Cerebellar nuclear complex (tissue), 1 donor: ENCODE measurements at regions not wholly inside any gene's neighbourhood (a gene's known extent, or its start where the extent isn't known, plus 50 kb on each side); places are given as distances from the start of the nearest gene placed in this dataset.

Experiments
- DNase-seq, 2 experiments: peaks; one replicate each; lab custom pipeline; 2025; lab: John Stamatoyannopoulos, UW

GRCh38 chr5:73291873-73292272 lies 118.9 kb downstream of the TMEM174 start:
- no peak for DNase-seq

GRCh38 chr5:73290242-73290641 lies 117.2 kb downstream of the TMEM174 start:
- DNase-seq, result no peak

- no peak for DNase-seq
Measured at GRCh38 chr5:73288803-73289720, 116.1 kb downstream of the TMEM174 start.

- DNase-seq, result no peak
Measured at GRCh38 chr5:73286896-73287295, 113.9 kb downstream of the TMEM174 start.

GRCh38 chr5:73284985-73285384 lies 112.0 kb downstream of the TMEM174 start:
- no peak for DNase-seq

GRCh38 chr5:73284220-73284795 lies 111.3 kb downstream of the TMEM174 start:
- DNase-seq, result no peak

GRCh38 chr5:73282923-73283322 lies 109.9 kb downstream of the TMEM174 start:
- DNase-seq, result no peak

GRCh38 chr5:73282383-73282782 lies 109.4 kb downstream of the TMEM174 start:
- no peak for DNase-seq

- peak in 1 of 2 experiments; percentile 18 for DNase-seq
Measured at GRCh38 chr5:73280821-73281746, 108.1 kb downstream of the TMEM174 start.

- DNase-seq, result peak in 1 of 2 experiments; percentile 36
Measured at GRCh38 chr5:73280386-73280785, 107.4 kb downstream of the TMEM174 start.

GRCh38 chr5:73279805-73280204 lies 106.8 kb downstream of the TMEM174 start:
- no peak for DNase-seq

- DNase-seq, result no peak
Measured at GRCh38 chr5:73278693-73279092, 105.7 kb downstream of the TMEM174 start.

- peak; percentile 27 to 68 for DNase-seq
Measured at GRCh38 chr5:73274881-73275663, 102.1 kb downstream of the TMEM174 start.

- DNase-seq, result no peak
Measured at GRCh38 chr5:73274121-73274520, 101.1 kb downstream of the TMEM174 start.

GRCh38 chr5:73273379-73274050 lies 100.5 kb downstream of the TMEM174 start:
- no peak for DNase-seq

GRCh38 chr5:73272351-73272750 lies 99.4 kb downstream of the TMEM174 start:
- no peak for DNase-seq

GRCh38 chr5:73268826-73269225 lies 95.8 kb downstream of the TMEM174 start:
- no peak for DNase-seq

GRCh38 chr5:73267766-73268435 lies 94.9 kb downstream of the TMEM174 start:
- no peak for DNase-seq

- no peak for DNase-seq
Measured at GRCh38 chr5:73266925-73267765, 94.2 kb downstream of the TMEM174 start.
